ENCODE measurements at regions not wholly inside any gene's neighbourhood (a gene's known extent, or its start where the extent isn't known, plus 50 kb on each side); places are given as distances from the start of the nearest gene placed in this dataset.
"Not testable (repeated sequence)": the region's sequence is repeated elsewhere in the genome, so short reads cannot be mapped to it uniquely, and the experiment has no call there.

DNA sequence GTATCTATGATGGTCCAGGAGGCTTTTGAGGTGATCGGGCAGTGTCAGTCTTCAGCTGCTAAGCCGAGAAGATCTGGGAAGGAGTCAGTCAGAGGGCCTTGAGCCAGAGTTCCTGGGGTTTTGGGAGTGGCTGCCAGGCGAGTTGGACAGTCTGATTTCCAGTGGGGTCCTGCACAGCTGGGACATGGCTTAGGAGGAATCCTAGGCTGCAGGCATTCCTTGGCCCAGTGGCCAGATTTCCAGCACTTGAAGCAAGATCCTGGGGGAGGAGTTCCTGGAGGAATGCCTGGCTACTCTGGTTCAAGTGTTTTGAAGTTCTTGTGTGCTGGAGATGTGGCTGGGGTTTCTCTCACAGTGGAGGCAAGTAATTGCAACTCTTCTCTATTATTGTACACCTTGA, 271.3 kb downstream of the FGF10 start:
- TF ChIP-seq POLR2A (IDR thresholded peaks at IDR 0.05) = not testable (repeated sequence)
- TF ChIP-seq, protein P1, sequence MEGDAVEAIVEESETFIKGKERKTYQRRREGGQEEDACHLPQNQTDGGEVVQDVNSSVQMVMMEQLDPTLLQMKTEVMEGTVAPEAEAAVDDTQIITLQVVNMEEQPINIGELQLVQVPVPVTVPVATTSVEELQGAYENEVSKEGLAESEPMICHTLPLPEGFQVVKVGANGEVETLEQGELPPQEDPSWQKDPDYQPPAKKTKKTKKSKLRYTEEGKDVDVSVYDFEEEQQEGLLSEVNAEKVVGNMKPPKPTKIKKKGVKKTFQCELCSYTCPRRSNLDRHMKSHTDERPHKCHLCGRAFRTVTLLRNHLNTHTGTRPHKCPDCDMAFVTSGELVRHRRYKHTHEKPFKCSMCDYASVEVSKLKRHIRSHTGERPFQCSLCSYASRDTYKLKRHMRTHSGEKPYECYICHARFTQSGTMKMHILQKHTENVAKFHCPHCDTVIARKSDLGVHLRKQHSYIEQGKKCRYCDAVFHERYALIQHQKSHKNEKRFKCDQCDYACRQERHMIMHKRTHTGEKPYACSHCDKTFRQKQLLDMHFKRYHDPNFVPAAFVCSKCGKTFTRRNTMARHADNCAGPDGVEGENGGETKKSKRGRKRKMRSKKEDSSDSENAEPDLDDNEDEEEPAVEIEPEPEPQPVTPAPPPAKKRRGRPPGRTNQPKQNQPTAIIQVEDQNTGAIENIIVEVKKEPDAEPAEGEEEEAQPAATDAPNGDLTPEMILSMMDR (IDR thresholded peaks at IDR 0.05) = not testable (repeated sequence)

Data from right lobe of liver (tissue), 4 donors.